SK-N-SH treated with all-trans-retinoic acid at 6 μM for 48 hours (cell line): ENCODE measurements at regions not wholly inside any gene's neighbourhood (a gene's known extent, or its start where the extent isn't known, plus 50 kb on each side); places are given as distances from the start of the nearest gene placed in this dataset.

Source experiments
- ATAC-seq: fragments of 200-7000 bp; cut with Tn5 transposase; 3 replicates; pipeline ENCODE4 v1.9.1; 2020; ENCODE audit warnings: mild to moderate bottlenecking, moderate library complexity
- ARNTL ChIP-seq: fragments of 450-650 bp; formaldehyde crosslinking; IDR thresholded peaks from 2 replicates; pipeline ENCODE4 v1.5.0; 2020; ENCODE audit warnings: low read depth, mild to moderate bottlenecking, moderate library complexity, borderline replicate concordance
- BACH2 ChIP-seq: fragments of 250-450 bp; sonication (Bioruptor Pico); IDR thresholded peaks from 2 replicates; pipeline ENCODE4 v1.9.0; 2021; ENCODE audit warnings: mild to moderate bottlenecking, borderline replicate concordance
- CREB5 ChIP-seq: fragments of 250-450 bp; sonication (Bioruptor Pico); IDR thresholded peaks from 2 replicates; pipeline ENCODE4 v1.5.1; 2020; ENCODE audit warnings: low read depth, mild to moderate bottlenecking, moderate library complexity
- CSDC2 ChIP-seq: fragments of 250-450 bp; sonication (Bioruptor Pico); IDR thresholded peaks from 2 replicates; pipeline ENCODE4 v1.5.0; 2020; ENCODE audit warnings: mild to moderate bottlenecking, moderate library complexity
- ESRRG ChIP-seq: fragments of 250-450 bp; sonication (Bioruptor Pico); IDR thresholded peaks from 2 replicates; pipeline ENCODE4 v1.6.1; 2021; ENCODE audit warnings: mild to moderate bottlenecking
- GLIS3 ChIP-seq: fragments of 250-450 bp; sonication (Bioruptor Pico); IDR thresholded peaks from 2 replicates; pipeline ENCODE4 v1.5.0; 2020; ENCODE audit warnings: mild to moderate bottlenecking, moderate library complexity
- ISL1 ChIP-seq: fragments of 250-450 bp; sonication (Bioruptor Pico); IDR thresholded peaks from 2 replicates; pipeline ENCODE4 v2.1.2; 2022; ENCODE audit warnings: mild to moderate bottlenecking, moderate library complexity
- OSR1 ChIP-seq: fragments of 250-450 bp; sonication (Bioruptor Pico); IDR thresholded peaks from 2 replicates; pipeline ENCODE4 v1.8.0; 2022; ENCODE audit warnings: moderate library complexity, mild to moderate bottlenecking, inconsistent platforms
- PATZ1 ChIP-seq: fragments of 250-450 bp; sonication (Bioruptor Pico); IDR thresholded peaks from 2 replicates; pipeline ENCODE4 v1.8.0; 2020; ENCODE audit warnings: mild to moderate bottlenecking, moderate library complexity, borderline replicate concordance
- PPARA ChIP-seq: fragments of 250-450 bp; sonication (Bioruptor Pico); IDR thresholded peaks from 2 replicates; pipeline ENCODE4 v1.5.0; 2020; ENCODE audit warnings: mild to moderate bottlenecking, borderline replicate concordance
- RARB ChIP-seq: fragments of 250-450 bp; sonication (Bioruptor Pico); IDR thresholded peaks from 2 replicates; pipeline ENCODE4 v1.8.0; 2021; ENCODE audit warnings: mild to moderate bottlenecking, moderate library complexity
- SNAI2 ChIP-seq: fragments of 250-450 bp; sonication (Bioruptor Pico); IDR thresholded peaks from 2 replicates; pipeline ENCODE4 v1.5.0; 2020; ENCODE audit warnings: mild to moderate bottlenecking, moderate library complexity
- TCF4 ChIP-seq: fragments of 250-450 bp; sonication (Bioruptor Pico); IDR thresholded peaks from 2 replicates; pipeline ENCODE4 v1.8.0; 2021; ENCODE audit warnings: mild to moderate bottlenecking, moderate library complexity, borderline replicate concordance
- TOX ChIP-seq: fragments of 250-450 bp; sonication (Bioruptor Pico); IDR thresholded peaks from 2 replicates; pipeline ENCODE4 v1.8.0; 2021; ENCODE audit warnings: mild to moderate bottlenecking, moderate library complexity, borderline replicate concordance
- TSHZ2 ChIP-seq: fragments of 250-450 bp; sonication (Bioruptor Pico); IDR thresholded peaks from 2 replicates; pipeline ENCODE4 v1.5.0; 2020; ENCODE audit warnings: mild to moderate bottlenecking, moderate library complexity
- ZC3H10 ChIP-seq: fragments of 250-450 bp; sonication (Bioruptor Pico); IDR thresholded peaks from 2 replicates; pipeline ENCODE4 v1.5.1; 2021; ENCODE audit warnings: mild to moderate bottlenecking, moderate library complexity
- ZFP3 ChIP-seq: fragments of 250-450 bp; sonication (Bioruptor Pico); IDR thresholded peaks from 2 replicates; pipeline ENCODE4 v1.5.0; 2020; ENCODE audit warnings: mild to moderate bottlenecking, moderate library complexity
- ZFP30 ChIP-seq: fragments of 450-650 bp; formaldehyde crosslinking; IDR thresholded peaks from 2 replicates; pipeline ENCODE4 v1.5.0; 2022; ENCODE audit warnings: mild to moderate bottlenecking, moderate library complexity
- ZNF565 ChIP-seq: fragments of 450-650 bp; formaldehyde crosslinking; conservative IDR thresholded peaks from 2 replicates; pipeline ENCODE4 v1.5.0; 2020; ENCODE audit warnings: low read depth, mild to moderate bottlenecking, moderate library complexity
- ZNF70 ChIP-seq: fragments of 450-650 bp; formaldehyde crosslinking; IDR thresholded peaks from 2 replicates; pipeline ENCODE4 v1.5.0; 2020; ENCODE audit warnings: mild to moderate bottlenecking, moderate library complexity
- ZNF8 ChIP-seq: fragments of 450-650 bp; formaldehyde crosslinking; IDR thresholded peaks from 2 replicates; pipeline ENCODE4 v1.5.0; 2020; ENCODE audit warnings: mild to moderate bottlenecking, moderate library complexity
- TF ChIP-seq, protein P1 (sequence below): fragments of 250-450 bp; sonication (Bioruptor Pico); IDR thresholded peaks from 2 replicates; pipeline ENCODE4 v1.8.0; 2021; ENCODE audit warnings: low read depth, mild to moderate bottlenecking, moderate library complexity, borderline replicate concordance

DNA sequence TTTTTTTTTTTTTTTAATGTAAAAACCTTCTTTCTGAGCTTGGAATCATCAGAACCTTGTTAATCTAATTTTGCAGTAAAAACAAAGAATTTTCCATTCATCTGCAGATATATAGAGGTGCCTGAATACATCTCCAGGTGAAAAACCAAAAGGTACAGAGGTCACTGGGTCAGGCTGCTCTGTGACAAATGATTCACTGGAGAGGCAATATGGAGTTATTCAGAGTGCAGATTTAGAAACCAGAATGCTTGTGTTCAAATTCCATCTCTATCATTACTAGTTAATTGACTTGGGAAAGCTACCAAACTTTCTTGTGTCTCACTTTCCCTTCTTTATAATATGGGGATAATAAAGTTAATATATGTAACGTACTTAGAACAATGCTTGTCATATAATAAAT, 51.5 kb upstream of the C1orf53 start:
- no peak for ATAC-seq
- TF ChIP-seq CSDC2 (CRISPR knock-in tag), result no peak
- no peak for TF ChIP-seq ZNF8 (CRISPR knock-in tag)
- TF ChIP-seq PATZ1 (CRISPR knock-in tag), result no peak
- TF ChIP-seq ARNTL, result no peak
- no peak for TF ChIP-seq OSR1 (CRISPR knock-in tag)
- TF ChIP-seq CREB5, result no peak
- no peak for TF ChIP-seq ESRRG (CRISPR knock-in tag)
- TF ChIP-seq TCF4 (CRISPR knock-in tag), result no peak
- TF ChIP-seq PPARA (CRISPR knock-in tag), result no peak
- TF ChIP-seq GLIS3 (CRISPR knock-in tag), result no peak
- no peak for TF ChIP-seq ZNF70
- TF ChIP-seq RARB, result no peak

GRCh38 chr1:197850042-197850441, 52.4 kb upstream of the C1orf53 start:
- TF ChIP-seq SNAI2 (CRISPR knock-in tag) (no peak), BACH2 (CRISPR knock-in tag) (no peak), OSR1 (CRISPR knock-in tag) (no peak), ZNF70 (no peak), ZC3H10 (CRISPR knock-in tag) (no peak), TCF4 (CRISPR knock-in tag) (no peak), ZFP30 (CRISPR knock-in tag) (no peak), PATZ1 (CRISPR knock-in tag) (no peak), PPARA (CRISPR knock-in tag) (no peak), ARNTL (no peak), ZNF565 (CRISPR knock-in tag) (no peak), ZNF8 (CRISPR knock-in tag) (no peak), CREB5 (no peak), ISL1 (no peak), TSHZ2 (CRISPR knock-in tag) (no peak), GLIS3 (CRISPR knock-in tag) (no peak), TOX (CRISPR knock-in tag) (no peak), RARB (no peak), ZFP3 (CRISPR knock-in tag) (no peak)
- TF ChIP-seq, protein P1, sequence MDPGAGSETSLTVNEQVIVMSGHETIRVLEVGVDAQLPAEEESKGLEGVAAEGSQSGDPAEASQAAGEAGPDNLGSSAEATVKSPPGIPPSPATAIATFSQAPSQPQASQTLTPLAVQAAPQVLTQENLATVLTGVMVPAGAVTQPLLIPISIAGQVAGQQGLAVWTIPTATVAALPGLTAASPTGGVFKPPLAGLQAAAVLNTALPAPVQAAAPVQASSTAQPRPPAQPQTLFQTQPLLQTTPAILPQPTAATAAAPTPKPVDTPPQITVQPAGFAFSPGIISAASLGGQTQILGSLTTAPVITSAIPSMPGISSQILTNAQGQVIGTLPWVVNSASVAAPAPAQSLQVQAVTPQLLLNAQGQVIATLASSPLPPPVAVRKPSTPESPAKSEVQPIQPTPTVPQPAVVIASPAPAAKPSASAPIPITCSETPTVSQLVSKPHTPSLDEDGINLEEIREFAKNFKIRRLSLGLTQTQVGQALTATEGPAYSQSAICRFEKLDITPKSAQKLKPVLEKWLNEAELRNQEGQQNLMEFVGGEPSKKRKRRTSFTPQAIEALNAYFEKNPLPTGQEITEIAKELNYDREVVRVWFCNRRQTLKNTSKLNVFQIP (CRISPR knock-in tag), result no peak
- ATAC-seq, result no peak
